ENCODE measurements at regions not wholly inside any gene's neighbourhood (a gene's known extent, or its start where the extent isn't known, plus 50 kb on each side); places are given as distances from the start of the nearest gene placed in this dataset.
A peak's percentile ranks its signal among the peaks of the same experiment; 100 is the strongest.

DNA sequence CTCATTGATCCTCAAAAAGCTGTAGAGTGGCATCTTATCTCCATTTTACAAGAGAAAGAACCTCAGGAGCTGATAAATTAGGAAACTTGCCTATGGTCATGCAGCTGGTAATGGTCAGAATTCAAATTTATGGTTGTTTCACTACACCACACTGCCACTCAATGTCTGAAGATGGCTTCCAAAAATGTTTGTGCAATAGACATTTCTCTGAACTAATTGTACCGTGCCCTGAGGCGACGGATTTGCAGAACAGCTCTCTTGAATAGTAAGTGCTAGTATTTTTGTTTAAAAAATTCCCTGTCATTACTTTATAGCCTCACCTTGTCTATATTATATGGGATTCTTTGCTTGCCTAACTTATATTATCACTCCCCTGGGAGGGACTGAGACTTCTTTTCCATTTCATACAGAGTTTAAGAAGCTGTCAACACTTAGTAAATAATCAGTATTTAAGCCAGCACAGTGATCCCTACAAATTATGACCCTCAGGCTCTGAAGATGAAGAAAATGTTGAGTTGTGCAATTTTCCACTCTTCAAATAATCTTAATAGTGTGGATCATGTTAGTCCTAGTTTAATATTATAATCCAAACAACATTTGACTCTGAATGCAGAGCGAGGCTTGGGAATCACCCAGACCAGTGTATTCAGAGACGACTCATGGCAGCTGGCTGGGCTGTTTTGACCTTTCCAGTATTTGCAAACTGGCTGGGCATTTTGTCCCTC lies 346.6 kb downstream of the PTEN start:
- Mint-ChIP-seq H3K4me3 (no peak overlapping the region), H3K36me3 (ENCODE audit: low read depth) (no peaks in the 10 kb centered on the region), H3K27ac (no peak overlapping the region), H3K4me1 (ENCODE audit: low read depth) (peaks cover 4% of the 10 kb centered on the region), H3K9me3 (no peaks in the 10 kb centered on the region), H3K27me3 (ENCODE audit: low read depth) (no peaks in the 10 kb centered on the region)
- no peak for DNase-seq
- intact Hi-C loops (cut with micrococcal nuclease), result no loop called here
- CTCF ChIA-PET, result interaction anchor here (0.5 to 1.3 kb wide), 3 partner anchors 15 to 727 kb away, joined by 3 to 5 read pairs (median 3); no protein-coding TSS in a partner anchor

DNA sequence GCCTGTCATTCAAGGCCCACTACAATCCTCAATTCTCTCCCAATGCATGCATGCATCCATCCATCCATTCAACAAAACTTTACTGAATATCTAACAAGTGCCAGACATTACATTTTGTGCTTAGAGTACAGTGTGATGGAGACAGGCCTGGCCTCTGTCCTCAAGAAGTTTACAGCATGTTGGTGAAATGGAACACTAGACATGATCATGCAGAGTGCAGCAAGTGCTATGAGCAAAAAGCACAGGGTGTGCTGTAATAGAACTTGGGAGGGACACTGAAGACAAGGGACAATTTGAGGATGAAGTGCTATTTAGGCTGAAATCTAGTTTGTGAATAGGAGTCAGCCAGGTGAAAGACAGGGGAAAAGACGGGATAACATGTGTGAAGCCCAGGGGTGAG lies 347.8 kb downstream of the PTEN start:
- no peaks in the 10 kb centered on the region for H3K27me3 Mint-ChIP-seq (ENCODE audit: low read depth)

DNA sequence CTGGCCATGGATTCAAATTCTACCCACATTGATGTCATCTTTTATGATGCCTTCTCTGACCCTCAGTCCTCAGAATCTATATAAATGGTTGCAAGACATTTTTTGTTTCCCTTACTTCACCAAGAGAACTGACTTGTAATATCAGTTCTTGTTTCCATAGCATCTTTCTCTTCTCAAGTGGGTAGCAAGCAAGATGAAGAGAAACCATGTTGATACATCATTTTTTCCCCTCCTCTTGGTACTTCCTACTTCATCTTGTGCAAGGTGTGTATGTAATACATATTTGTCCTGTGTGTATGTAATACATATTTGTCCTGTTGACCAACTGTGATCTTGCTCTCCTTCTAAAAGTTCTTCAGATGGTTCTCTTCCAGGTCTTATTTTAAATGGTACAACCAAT lies 348.6 kb downstream of the PTEN start:
- Mint-ChIP-seq H3K36me3 (ENCODE audit: low read depth) (no peaks in the 10 kb centered on the region), H3K4me3 (no peak overlapping the region), H3K27ac (no peak overlapping the region), H3K4me1 (ENCODE audit: low read depth) (peaks cover 4% of the 10 kb centered on the region), H3K27me3 (ENCODE audit: low read depth) (no peaks in the 10 kb centered on the region), H3K9me3 (no peaks in the 10 kb centered on the region)
- no peak for DNase-seq
- intact Hi-C loops (cut with micrococcal nuclease), result no loop called here
- CTCF ChIA-PET, result no interaction called here

More for the DNA sequence above, 347.8 kb downstream of the PTEN start:
- Mint-ChIP-seq H3K9me3 (no peaks in the 10 kb centered on the region), H3K36me3 (ENCODE audit: low read depth) (no peaks in the 10 kb centered on the region), H3K27ac (no peak overlapping the region), H3K4me3 (no peak overlapping the region), H3K4me1 (ENCODE audit: low read depth) (peaks cover 4% of the 10 kb centered on the region)
- DNase-seq, result no peak
- intact Hi-C loops (cut with micrococcal nuclease), result no loop called here
- CTCF ChIA-PET, result no interaction called here

GRCh38 chr10:88213065-88213605 lies 349.7 kb downstream of the PTEN start:
- Mint-ChIP-seq H3K4me1 (ENCODE audit: low read depth) (peaks cover 4% of the 10 kb centered on the region), H3K27ac (no peak overlapping the region), H3K27me3 (ENCODE audit: low read depth) (no peaks in the 10 kb centered on the region), H3K9me3 (no peaks in the 10 kb centered on the region), H3K36me3 (ENCODE audit: low read depth) (no peaks in the 10 kb centered on the region), H3K4me3 (no peak overlapping the region)
- no peak for DNase-seq
- intact Hi-C loops (cut with micrococcal nuclease), result no loop called here
- CTCF ChIA-PET, result no interaction called here

DNA sequence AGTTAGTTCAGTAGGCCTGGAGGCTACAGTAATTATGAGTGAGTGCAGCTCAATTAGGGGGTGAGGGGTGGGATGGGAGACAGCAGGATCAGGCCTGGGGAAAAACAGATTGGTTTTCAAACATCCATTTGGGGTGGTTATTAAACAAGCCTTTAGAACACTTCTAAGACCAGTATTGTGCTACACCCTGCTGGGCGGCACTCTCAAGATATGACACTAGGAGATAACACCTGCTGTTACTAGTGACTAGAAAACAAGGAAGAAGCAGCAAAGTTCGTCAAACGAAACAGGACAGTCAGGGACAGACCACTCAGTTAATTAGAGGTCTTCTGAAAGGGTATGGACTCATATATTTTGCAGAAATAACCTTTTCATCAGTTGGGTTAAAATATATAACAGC lies 353.6 kb downstream of the PTEN start:
- Mint-ChIP-seq H3K9me3 (no peaks in the 10 kb centered on the region), H3K27me3 (ENCODE audit: low read depth) (no peaks in the 10 kb centered on the region), H3K27ac (no peak overlapping the region), H3K36me3 (ENCODE audit: low read depth) (no peaks in the 10 kb centered on the region), H3K4me1 (ENCODE audit: low read depth) (peaks cover 4% of the 10 kb centered on the region), H3K4me3 (no peak overlapping the region)
- intact Hi-C loops (cut with micrococcal nuclease), result no loop called here
- CTCF ChIA-PET, result no interaction called here
- DNase-seq, result peak; percentile 7

DNA sequence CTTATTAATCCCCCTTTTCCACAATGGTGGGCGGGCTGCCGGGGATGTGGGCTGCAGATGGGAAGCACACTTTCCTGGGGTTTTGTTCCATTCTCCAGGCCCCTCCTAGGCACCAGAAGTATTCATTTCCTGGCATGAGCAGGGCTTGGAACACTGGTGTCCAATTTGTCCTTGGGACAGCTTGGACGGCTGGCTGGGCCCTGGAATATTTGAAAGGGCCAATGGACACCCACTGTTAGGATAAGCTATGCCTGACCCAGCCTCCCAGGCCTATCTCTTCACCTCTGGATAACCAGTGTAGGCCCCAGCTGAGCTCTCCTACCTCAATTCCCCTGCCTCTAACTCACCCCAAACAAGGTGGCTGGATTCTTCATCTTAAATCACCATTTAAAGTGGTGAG lies 354.9 kb downstream of the PTEN start:
- no peaks in the 10 kb centered on the region for H3K27me3 Mint-ChIP-seq (ENCODE audit: low read depth)
- no peak for DNase-seq
- H3K9me3 Mint-ChIP-seq, result no peaks in the 10 kb centered on the region
- H3K4me3 Mint-ChIP-seq, result no peak overlapping the region
- no peaks in the 10 kb centered on the region for H3K4me1 Mint-ChIP-seq (ENCODE audit: low read depth)
- CTCF ChIA-PET, result no interaction called here
- intact Hi-C loops (cut with micrococcal nuclease), result no loop called here
- H3K36me3 Mint-ChIP-seq (ENCODE audit: low read depth), result no peaks in the 10 kb centered on the region
- no peak overlapping the region for H3K27ac Mint-ChIP-seq

- intact Hi-C loops (cut with micrococcal nuclease), result no loop called here
- CTCF ChIA-PET, result no interaction called here
- H3K9me3 Mint-ChIP-seq, result no peaks in the 10 kb centered on the region
Measured at GRCh38 chr10:88219753-88220152, 356.3 kb downstream of the PTEN start.

GRCh38 chr10:88221010-88221973 lies 357.9 kb downstream of the PTEN start:
- Mint-ChIP-seq H3K27me3 (ENCODE audit: low read depth) (no peaks in the 10 kb centered on the region), H3K36me3 (ENCODE audit: low read depth) (no peaks in the 10 kb centered on the region), H3K27ac (no peak overlapping the region), H3K4me1 (ENCODE audit: low read depth) (no peaks in the 10 kb centered on the region), H3K4me3 (no peak overlapping the region), H3K9me3 (no peaks in the 10 kb centered on the region)
- no peak for DNase-seq
- intact Hi-C loops (cut with micrococcal nuclease), result no loop called here
- CTCF ChIA-PET, result interaction anchor here (1.0 kb wide), 1 partner anchor 27 kb away, joined by 3 read pairs; no protein-coding TSS in a partner anchor

More at GRCh38 chr10:88219753-88220152, 356.3 kb downstream of the PTEN start:
- H3K27me3 Mint-ChIP-seq (ENCODE audit: low read depth), result no peaks in the 10 kb centered on the region
- H3K36me3 Mint-ChIP-seq (ENCODE audit: low read depth), result no peaks in the 10 kb centered on the region
- DNase-seq, result no peak
- no peaks in the 10 kb centered on the region for H3K4me1 Mint-ChIP-seq (ENCODE audit: low read depth)
- no peak overlapping the region for H3K4me3 Mint-ChIP-seq
- H3K27ac Mint-ChIP-seq, result no peak overlapping the region

GRCh38 chr10:88222881-88223280 lies 359.5 kb downstream of the PTEN start:
- DNase-seq, result no peak
- Mint-ChIP-seq H3K4me3 (no peak overlapping the region), H3K4me1 (ENCODE audit: low read depth) (no peaks in the 10 kb centered on the region), H3K27me3 (ENCODE audit: low read depth) (no peaks in the 10 kb centered on the region), H3K36me3 (ENCODE audit: low read depth) (no peaks in the 10 kb centered on the region), H3K27ac (no peak overlapping the region), H3K9me3 (no peaks in the 10 kb centered on the region)
- CTCF ChIA-PET, result interaction anchor here (0.6 kb wide), 1 partner anchor 315 kb away, joined by 3 read pairs; no protein-coding TSS in a partner anchor
- intact Hi-C loops (cut with micrococcal nuclease), result no loop called here
